ENCODE measurements at regions not wholly inside any gene's neighbourhood (a gene's known extent, or its start where the extent isn't known, plus 50 kb on each side); places are given as distances from the start of the nearest gene placed in this dataset.
"Not testable (repeated sequence)": the region's sequence is repeated elsewhere in the genome, so short reads cannot be mapped to it uniquely, and the experiment has no call there.

DNA sequence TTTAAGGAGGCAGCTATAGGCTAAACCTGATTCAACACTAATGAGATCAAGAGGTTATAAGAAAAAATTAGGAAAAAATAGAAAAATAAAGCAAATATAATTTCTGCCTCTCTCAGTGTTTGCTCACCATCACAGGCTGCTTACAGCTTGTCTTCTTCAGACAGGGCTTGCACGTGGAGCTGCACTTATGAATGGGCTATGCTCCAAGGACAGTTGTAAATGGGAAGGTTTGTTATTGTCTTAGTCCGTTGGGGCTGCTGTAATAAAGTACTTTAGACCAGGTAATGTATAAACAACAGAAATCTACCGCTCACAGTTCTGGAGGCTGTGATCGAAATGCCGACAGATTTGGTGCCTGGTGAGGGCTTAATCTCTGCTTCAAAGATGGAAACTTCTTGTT lies 219.8 kb downstream of the NEBL start:
- no peaks in the 10 kb centered on the region for H3K27me3 Mint-ChIP-seq
- peaks cover 7% of the 10 kb centered on the region for H3K9me3 Mint-ChIP-seq
- H3K4me3 Mint-ChIP-seq = no peak overlapping the region
- no peak overlapping the region for H3K27ac Mint-ChIP-seq
- H3K4me1 Mint-ChIP-seq (ENCODE audit: low read depth) = no peaks in the 10 kb centered on the region
- no peaks in the 10 kb centered on the region for H3K36me3 Mint-ChIP-seq (ENCODE audit: low read depth)
- intact Hi-C loops (cut with micrococcal nuclease) = no loop called here

DNA sequence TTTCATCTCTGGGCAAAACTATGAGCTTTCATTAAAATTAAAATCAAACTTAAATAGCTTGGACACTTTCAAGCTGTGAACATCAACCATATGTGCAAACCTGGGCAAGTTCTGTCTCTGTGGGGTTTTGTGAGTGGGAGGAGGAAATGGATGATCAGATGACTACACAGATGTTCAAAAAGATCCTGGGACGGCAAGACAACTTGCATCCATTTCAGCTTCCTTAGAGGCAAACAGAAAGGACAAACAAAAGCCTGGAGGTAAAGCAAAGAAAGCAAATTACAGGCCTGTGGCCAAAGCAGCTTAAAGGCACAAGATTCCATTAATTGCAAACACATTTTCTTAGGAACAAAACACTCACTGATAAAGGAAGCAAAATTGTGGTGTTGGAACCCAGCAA lies 222.2 kb downstream of the NEBL start:
- intact Hi-C loops (cut with micrococcal nuclease) = no loop called here
- Mint-ChIP-seq H3K4me3 (no peak overlapping the region), H3K9me3 (peaks cover under 1% of the 10 kb centered on the region), H3K27me3 (no peaks in the 10 kb centered on the region), H3K36me3 (ENCODE audit: low read depth) (no peaks in the 10 kb centered on the region), H3K27ac (no peak overlapping the region), H3K4me1 (ENCODE audit: low read depth) (no peaks in the 10 kb centered on the region)

DNA sequence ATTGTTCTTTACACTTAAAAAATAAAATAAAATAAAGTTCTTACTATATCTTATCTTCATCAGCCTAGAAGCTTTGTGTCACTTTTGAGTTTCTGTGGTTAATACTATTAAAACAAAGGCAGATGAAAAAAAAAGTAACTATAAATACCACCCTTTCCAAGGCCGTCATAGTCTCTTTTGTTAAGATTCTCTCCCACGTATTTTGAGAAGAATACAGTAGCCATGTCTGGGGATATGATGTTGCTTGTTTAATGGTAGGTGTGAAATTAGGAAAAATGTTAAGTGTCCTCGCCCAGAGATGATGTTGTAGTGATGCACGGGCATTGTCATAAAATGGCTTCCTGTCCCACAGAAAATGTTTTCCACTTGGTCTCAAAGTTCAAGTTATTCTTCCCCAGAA lies 223.9 kb downstream of the NEBL start:
- Mint-ChIP-seq H3K27me3 (no peaks in the 10 kb centered on the region), H3K4me1 (ENCODE audit: low read depth) (no peaks in the 10 kb centered on the region), H3K36me3 (ENCODE audit: low read depth) (no peaks in the 10 kb centered on the region), H3K9me3 (peaks cover under 1% of the 10 kb centered on the region), H3K4me3 (no peak overlapping the region), H3K27ac (no peak overlapping the region)
- intact Hi-C loops (cut with micrococcal nuclease) = no loop called here

DNA sequence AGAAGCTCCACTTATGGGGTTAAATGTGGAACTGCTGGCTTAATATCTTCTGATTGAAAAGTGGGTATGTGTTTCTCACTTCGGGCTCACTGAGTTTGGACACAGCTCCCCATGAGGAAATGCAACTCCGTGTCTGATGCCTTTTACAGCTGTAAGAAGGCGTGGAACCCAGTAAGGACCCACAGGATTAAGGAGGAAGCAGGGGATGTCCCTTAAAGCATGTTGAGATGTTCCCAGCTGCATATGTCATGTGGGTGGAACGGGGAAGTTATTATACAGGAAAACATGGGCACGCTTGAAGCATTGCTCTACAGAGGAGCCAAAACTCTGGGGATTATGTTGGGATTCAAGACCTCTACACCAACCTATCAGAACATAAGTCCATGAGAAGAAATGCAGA lies 224.4 kb downstream of the NEBL start:
- no peak overlapping the region for H3K27ac Mint-ChIP-seq
- no peaks in the 10 kb centered on the region for H3K4me1 Mint-ChIP-seq (ENCODE audit: low read depth)
- H3K4me3 Mint-ChIP-seq = no peak overlapping the region
- H3K36me3 Mint-ChIP-seq (ENCODE audit: low read depth) = no peaks in the 10 kb centered on the region
- intact Hi-C loops (cut with micrococcal nuclease) = no loop called here
- peaks cover 5% of the 10 kb centered on the region for H3K9me3 Mint-ChIP-seq
- no peaks in the 10 kb centered on the region for H3K27me3 Mint-ChIP-seq

DNA sequence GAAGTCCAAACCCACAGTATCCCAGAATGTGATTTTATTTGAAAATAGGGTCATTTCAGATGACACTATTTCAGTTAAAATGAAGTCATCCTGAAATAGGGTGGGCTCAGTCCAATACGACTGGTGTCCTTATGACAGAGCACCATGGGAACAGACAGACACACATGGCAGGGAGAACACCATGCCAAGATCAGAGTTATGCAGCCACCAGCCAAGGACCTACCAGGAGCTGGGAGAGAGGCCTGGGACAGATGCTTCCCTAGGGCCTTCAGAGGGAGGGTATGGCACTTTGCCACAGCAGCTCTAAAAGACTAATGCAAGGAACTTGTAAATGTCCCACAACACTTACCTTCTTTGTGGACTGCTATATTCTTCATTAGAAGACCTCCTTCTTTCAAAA lies 226.5 kb downstream of the NEBL start:
- intact Hi-C loops (cut with micrococcal nuclease) = no loop called here
- Mint-ChIP-seq H3K36me3 (ENCODE audit: low read depth) (no peaks in the 10 kb centered on the region), H3K27ac (no peak overlapping the region), H3K4me3 (no peak overlapping the region), H3K4me1 (ENCODE audit: low read depth) (no peaks in the 10 kb centered on the region), H3K27me3 (no peaks in the 10 kb centered on the region), H3K9me3 (peaks cover 14% of the 10 kb centered on the region)

DNA sequence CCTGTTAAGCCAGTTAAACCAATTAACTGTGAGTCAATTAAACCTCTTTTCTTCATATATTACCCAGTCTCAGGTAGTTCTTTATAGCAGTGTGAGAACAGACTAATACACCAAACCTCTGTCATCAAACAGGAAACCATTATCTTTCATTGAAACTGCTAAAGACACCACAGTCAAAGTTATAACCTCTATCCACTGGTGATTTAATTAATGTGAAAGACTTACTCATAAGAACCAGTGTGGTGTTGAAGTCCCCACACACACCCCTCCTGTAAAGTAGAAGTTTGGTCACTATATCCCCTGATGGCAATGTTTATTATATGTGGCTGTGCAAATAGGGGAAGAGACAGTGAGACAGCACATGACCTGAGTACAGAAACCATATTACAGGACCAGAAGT lies 228.1 kb downstream of the NEBL start:
- Mint-ChIP-seq H3K4me1 (ENCODE audit: low read depth) (no peaks in the 10 kb centered on the region), H3K36me3 (ENCODE audit: low read depth) (no peaks in the 10 kb centered on the region), H3K27me3 (no peaks in the 10 kb centered on the region), H3K9me3 (peaks cover 14% of the 10 kb centered on the region), H3K27ac (no peak overlapping the region), H3K4me3 (no peak overlapping the region)
- intact Hi-C loops (cut with micrococcal nuclease) = no loop called here

DNA sequence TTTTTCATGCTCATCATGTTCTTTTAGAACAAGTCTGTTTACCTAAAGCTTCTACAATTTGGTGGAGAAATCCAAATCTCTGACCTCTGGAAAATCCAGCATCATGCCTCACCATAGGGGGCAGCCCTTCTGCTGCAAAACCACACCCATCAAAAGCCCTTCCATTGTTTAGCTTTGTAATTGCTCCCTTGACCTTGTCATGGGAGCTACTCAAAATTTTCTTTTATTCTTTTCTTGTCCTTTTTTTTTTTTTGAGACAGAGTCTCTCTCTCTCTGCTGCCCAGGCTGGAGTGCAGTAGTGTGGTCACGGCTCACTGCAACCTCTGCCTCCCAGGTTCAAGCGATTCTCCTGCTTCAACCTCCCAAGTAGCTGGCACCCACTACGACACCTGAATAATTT lies 234.4 kb downstream of the NEBL start:
- no peaks in the 10 kb centered on the region for H3K4me1 Mint-ChIP-seq (ENCODE audit: low read depth)
- H3K27ac Mint-ChIP-seq = no peak overlapping the region
- H3K27me3 Mint-ChIP-seq = no peaks in the 10 kb centered on the region
- intact Hi-C loops (cut with micrococcal nuclease) = no loop called here
- no peaks in the 10 kb centered on the region for H3K36me3 Mint-ChIP-seq (ENCODE audit: low read depth)
- no peak overlapping the region for H3K4me3 Mint-ChIP-seq
- peaks cover 32% of the 10 kb centered on the region for H3K9me3 Mint-ChIP-seq

DNA sequence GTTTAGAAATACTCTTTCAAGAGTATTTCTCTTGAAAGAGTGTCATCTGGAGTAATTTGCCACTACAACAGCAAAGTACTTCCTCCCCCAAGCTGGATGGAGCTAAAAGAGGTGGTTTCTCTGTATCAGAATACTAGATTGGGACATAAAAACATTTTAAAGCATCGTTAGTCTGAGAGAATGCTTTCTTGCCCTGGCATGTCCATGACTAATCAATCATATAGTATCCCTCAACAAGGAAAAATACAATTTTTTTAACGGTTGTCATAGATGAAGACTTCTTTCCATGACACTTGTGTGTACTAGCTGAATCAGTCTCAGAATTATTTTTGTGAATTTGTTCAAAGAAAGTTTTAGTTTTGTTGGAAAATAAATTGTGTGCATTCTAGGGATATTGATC lies 237.9 kb downstream of the NEBL start:
- peaks cover 44% of the 10 kb centered on the region for H3K9me3 Mint-ChIP-seq
- no peaks in the 10 kb centered on the region for H3K27me3 Mint-ChIP-seq
- no peak overlapping the region for H3K27ac Mint-ChIP-seq
- intact Hi-C loops (cut with micrococcal nuclease) = no loop called here
- H3K4me3 Mint-ChIP-seq = no peak overlapping the region
- no peaks in the 10 kb centered on the region for H3K36me3 Mint-ChIP-seq (ENCODE audit: low read depth)
- H3K4me1 Mint-ChIP-seq (ENCODE audit: low read depth) = no peaks in the 10 kb centered on the region

DNA sequence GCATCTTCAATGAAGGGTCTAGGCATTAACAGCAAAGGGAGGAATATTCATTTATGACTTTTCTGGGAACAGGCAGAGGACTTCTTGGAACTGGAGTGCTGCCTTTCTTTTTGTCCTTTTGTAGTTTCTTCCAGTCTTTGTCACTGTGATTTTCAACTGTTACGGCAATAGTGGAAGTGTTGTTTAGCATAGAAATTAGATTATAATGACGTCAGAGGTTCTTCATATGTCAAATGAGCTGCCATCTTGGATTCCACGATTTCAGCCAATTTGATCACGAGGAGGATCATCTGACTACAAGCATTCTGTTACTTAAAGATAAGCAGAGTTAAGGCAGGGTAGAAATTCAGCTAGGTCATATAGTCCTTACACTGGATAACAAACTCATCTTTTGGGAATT lies 239.0 kb downstream of the NEBL start:
- Mint-ChIP-seq H3K27ac (no peak overlapping the region), H3K4me3 (no peak overlapping the region), H3K4me1 (ENCODE audit: low read depth) (no peaks in the 10 kb centered on the region), H3K27me3 (no peaks in the 10 kb centered on the region), H3K36me3 (ENCODE audit: low read depth) (no peaks in the 10 kb centered on the region), H3K9me3 (peaks cover 44% of the 10 kb centered on the region)
- intact Hi-C loops (cut with micrococcal nuclease) = no loop called here

DNA sequence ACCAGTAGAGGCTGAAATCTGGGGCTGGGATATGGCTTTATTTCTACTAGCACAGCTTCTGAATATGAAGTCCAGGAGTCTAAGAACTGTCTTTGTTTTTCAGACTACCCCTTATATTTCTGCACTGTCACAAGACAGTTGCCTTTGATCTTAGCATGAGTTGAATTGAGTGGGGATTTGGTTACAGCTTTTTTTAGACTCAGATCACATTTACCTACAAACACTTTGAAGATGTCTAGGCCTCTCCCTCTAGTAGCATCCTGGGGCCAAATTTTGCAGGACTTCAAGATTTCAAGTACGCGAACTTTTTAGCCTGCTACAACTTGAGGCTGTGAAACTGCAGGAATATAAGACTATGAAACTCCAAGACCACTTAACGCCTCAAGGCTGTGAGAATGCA lies 240.2 kb downstream of the NEBL start:
- no peaks in the 10 kb centered on the region for H3K27me3 Mint-ChIP-seq
- H3K4me1 Mint-ChIP-seq (ENCODE audit: low read depth) = no peaks in the 10 kb centered on the region
- no peak overlapping the region for H3K4me3 Mint-ChIP-seq
- peaks cover 42% of the 10 kb centered on the region for H3K9me3 Mint-ChIP-seq
- no peak overlapping the region for H3K27ac Mint-ChIP-seq
- intact Hi-C loops (cut with micrococcal nuclease) = no loop called here
- no peaks in the 10 kb centered on the region for H3K36me3 Mint-ChIP-seq (ENCODE audit: low read depth)

DNA sequence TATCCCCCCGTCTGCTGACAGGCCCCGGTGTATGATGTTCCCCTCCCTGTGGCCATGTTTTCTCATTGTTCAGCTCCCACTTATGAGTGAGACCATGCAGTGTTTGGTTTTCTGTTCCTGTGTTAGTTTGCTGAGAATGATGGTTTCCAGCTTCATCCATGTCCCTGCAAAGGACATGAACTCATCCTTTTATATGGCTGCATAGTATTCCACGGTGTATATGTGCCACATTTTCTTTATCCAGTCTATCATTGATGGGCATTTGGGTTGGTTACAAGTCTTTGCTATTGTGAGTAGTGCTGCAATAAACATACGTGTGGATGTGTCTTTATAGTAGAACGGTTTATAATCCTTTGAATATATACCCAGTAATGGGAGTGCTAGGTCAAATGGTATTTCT lies 244.7 kb downstream of the NEBL start:
- H3K4me1 Mint-ChIP-seq (ENCODE audit: low read depth); H3K36me3 Mint-ChIP-seq (ENCODE audit: low read depth); H3K27me3 Mint-ChIP-seq; H3K27ac Mint-ChIP-seq; intact Hi-C loops (cut with micrococcal nuclease); H3K4me3 Mint-ChIP-seq: not testable (repeated sequence)
- H3K9me3 Mint-ChIP-seq = peaks cover 25% of the 10 kb centered on the region

DNA sequence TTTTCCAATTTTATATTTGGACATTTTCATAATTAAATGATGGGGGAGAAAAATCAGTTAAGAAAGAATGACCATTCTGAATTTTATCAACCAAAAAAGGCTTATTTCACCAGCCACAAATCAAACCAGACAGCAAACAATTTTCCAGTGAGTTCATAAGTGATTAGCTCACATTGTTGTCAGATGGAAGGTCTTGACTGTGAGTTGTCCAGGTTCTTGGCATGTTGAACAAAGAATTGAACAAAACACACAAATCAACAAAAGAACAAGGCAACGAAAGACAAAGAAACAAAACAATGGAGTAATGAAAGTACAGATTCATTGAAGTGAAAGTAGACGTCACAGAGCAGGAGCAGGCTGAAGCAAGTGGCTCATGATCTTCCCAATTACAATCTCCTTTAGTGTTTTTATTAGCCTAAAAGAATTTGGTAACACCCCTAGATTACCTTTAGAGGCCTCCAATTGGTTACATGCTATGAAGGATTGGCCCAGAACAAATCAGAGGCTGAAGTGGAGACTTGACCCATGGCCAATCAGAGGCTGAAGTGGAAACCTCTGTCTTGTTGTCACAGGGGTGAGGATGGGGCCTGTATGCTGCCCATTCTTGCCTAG lies 248.7 kb downstream of the NEBL start:
- Mint-ChIP-seq H3K4me3 (no peak overlapping the region), H3K36me3 (ENCODE audit: low read depth) (no peaks in the 10 kb centered on the region), H3K9me3 (peaks cover 21% of the 10 kb centered on the region), H3K4me1 (ENCODE audit: low read depth) (no peaks in the 10 kb centered on the region), H3K27ac (no peak overlapping the region), H3K27me3 (no peaks in the 10 kb centered on the region)
- intact Hi-C loops (cut with micrococcal nuclease) = no loop called here

DNA sequence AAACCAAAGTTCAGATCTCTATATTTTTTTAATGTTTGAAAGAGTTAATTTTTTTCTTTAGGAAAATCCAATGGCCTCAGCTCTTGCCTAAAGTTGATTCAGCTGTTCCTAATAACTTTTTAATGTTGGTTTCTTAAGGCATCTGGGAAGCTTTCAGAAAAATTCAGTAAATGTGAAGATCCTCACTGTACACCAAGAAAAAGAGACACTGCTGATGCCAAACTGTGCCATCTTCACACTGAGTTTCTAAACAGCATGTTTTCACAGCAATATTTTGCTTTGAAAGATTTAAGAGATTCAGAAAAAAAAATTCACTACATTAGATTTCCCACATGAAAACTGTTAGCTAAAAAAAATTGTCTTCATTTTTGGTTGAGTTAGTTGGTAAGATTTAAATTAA lies 249.4 kb downstream of the NEBL start:
- Mint-ChIP-seq H3K4me3 (no peak overlapping the region), H3K4me1 (ENCODE audit: low read depth) (no peaks in the 10 kb centered on the region), H3K27me3 (no peaks in the 10 kb centered on the region), H3K27ac (no peak overlapping the region), H3K9me3 (peaks cover 21% of the 10 kb centered on the region), H3K36me3 (ENCODE audit: low read depth) (no peaks in the 10 kb centered on the region)
- intact Hi-C loops (cut with micrococcal nuclease) = no loop called here

DNA sequence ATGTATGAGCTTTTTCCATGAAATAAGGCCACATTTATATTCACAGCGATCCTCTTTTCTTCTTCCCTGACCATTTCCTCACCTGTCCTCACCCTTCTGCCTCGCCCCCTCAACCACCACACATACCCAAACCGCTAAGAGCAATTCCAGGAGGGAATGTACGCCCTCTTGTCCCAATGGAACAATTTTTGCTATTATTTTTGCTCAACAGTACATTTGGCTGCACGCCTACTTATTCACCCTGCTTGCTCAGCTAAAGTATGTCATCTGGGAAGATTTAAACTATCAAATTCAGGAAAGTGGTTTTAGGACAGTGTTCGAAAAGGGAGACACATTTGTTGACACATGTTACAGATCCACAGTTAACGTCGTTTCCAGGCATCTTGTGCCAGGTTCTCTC lies 252.7 kb downstream of the NEBL start:
- H3K9me3 Mint-ChIP-seq = peaks cover 13% of the 10 kb centered on the region
- intact Hi-C loops (cut with micrococcal nuclease) = no loop called here
- H3K36me3 Mint-ChIP-seq (ENCODE audit: low read depth) = no peaks in the 10 kb centered on the region
- H3K4me3 Mint-ChIP-seq = no peak overlapping the region
- H3K4me1 Mint-ChIP-seq (ENCODE audit: low read depth) = no peaks in the 10 kb centered on the region
- no peaks in the 10 kb centered on the region for H3K27me3 Mint-ChIP-seq
- H3K27ac Mint-ChIP-seq = no peak overlapping the region

DNA sequence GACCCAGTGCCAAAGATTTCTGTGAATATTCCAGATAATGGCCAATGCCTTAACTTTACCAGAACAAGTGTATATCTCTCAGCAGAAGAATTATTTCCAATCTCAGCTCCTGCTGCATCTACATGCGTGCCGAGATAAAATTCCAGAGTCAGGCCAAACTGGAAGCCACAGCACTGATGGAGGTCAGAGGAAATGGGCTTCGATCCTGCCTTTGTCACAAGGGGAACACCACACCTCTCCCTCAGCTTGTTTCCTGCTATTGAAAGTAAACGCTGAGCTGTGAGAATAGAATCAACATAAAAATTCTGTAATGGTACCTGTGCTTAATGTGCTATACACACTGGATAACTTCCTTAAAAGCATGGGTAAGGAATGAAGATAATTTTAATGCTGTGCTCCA lies 255.5 kb downstream of the NEBL start:
- H3K4me1 Mint-ChIP-seq (ENCODE audit: low read depth) = no peaks in the 10 kb centered on the region

More for the DNA sequence above, 255.5 kb downstream of the NEBL start:
- Mint-ChIP-seq H3K36me3 (ENCODE audit: low read depth) (no peaks in the 10 kb centered on the region), H3K9me3 (peaks cover 27% of the 10 kb centered on the region), H3K27me3 (no peaks in the 10 kb centered on the region), H3K27ac (no peak overlapping the region), H3K4me3 (no peak overlapping the region)
- intact Hi-C loops (cut with micrococcal nuclease) = no loop called here
